Choroid plexus epithelial cell (primary cell): ENCODE measurements at regions not wholly inside any gene's neighbourhood (a gene's known extent, or its start where the extent isn't known, plus 50 kb on each side); places are given as distances from the start of the nearest gene placed in this dataset.

Experiments
- DNase-seq: peaks from one replicate; pipeline ENCODE4 v3.0.0-alpha.2; 2010; ENCODE audit warnings: low read depth
- H3K4me3 ChIP-seq: 2 replicates; pipeline ENCODE4 v1.5.1; 2011; ENCODE audit warnings: low read depth, mild to moderate bottlenecking, control low read depth, low read length, moderate library complexity
- TF ChIP-seq, protein P1 (sequence below): conservative IDR thresholded peaks from 2 replicates; pipeline ENCODE4 v1.5.1; 2011; ENCODE audit warnings: low read depth, mild to moderate bottlenecking, control low read depth, inconsistent platforms, low read length, moderate library complexity

DNA sequence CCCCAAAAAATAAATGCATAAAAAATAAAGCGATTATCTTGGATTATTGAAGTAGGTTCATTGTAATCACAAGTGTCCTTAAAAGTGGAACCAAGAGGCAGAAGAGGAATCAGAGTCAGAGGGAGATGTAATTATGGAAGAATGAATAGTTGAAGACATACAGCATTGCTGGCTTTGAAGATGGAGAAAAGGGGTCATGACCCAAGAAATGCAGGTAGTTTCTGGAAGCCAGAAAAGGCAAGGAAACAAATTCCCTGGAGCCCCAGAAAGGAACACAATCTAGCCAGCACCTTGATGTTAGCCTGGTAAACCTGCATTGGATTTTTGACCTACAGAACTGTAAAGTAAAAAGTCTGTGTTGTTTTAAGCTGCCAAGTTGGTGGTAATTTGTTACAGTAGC is 57.5 kb upstream of the PTGR2 start:
- peak; percentile 42 for DNase-seq
- TF ChIP-seq, protein P1, sequence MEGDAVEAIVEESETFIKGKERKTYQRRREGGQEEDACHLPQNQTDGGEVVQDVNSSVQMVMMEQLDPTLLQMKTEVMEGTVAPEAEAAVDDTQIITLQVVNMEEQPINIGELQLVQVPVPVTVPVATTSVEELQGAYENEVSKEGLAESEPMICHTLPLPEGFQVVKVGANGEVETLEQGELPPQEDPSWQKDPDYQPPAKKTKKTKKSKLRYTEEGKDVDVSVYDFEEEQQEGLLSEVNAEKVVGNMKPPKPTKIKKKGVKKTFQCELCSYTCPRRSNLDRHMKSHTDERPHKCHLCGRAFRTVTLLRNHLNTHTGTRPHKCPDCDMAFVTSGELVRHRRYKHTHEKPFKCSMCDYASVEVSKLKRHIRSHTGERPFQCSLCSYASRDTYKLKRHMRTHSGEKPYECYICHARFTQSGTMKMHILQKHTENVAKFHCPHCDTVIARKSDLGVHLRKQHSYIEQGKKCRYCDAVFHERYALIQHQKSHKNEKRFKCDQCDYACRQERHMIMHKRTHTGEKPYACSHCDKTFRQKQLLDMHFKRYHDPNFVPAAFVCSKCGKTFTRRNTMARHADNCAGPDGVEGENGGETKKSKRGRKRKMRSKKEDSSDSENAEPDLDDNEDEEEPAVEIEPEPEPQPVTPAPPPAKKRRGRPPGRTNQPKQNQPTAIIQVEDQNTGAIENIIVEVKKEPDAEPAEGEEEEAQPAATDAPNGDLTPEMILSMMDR, result no peak
- H3K4me3 ChIP-seq, result no peak overlapping the region

DNA sequence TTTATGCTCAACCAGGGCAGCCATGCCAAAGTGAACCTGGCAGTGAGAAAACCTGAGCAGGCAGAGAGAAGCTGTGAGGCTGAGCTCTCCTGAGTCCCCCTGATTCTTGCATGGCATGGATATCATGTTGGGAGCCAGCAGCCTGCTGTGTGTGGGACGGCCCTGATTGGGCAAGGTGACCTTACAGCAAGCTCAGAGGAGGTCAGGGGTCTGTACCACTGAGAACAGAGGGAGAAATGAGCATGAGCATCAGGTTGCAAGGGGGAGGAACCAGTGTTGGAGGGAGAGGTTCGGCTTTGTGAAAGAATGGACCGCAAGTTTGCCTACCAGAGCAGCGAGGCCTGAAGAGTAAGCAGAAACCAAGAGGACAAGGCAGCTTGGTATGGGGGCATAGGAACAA is 59.1 kb upstream of the PTGR2 start:
- no peak overlapping the region for H3K4me3 ChIP-seq
- TF ChIP-seq, protein P1, result no peak
- peak; percentile 81 for DNase-seq

DNA sequence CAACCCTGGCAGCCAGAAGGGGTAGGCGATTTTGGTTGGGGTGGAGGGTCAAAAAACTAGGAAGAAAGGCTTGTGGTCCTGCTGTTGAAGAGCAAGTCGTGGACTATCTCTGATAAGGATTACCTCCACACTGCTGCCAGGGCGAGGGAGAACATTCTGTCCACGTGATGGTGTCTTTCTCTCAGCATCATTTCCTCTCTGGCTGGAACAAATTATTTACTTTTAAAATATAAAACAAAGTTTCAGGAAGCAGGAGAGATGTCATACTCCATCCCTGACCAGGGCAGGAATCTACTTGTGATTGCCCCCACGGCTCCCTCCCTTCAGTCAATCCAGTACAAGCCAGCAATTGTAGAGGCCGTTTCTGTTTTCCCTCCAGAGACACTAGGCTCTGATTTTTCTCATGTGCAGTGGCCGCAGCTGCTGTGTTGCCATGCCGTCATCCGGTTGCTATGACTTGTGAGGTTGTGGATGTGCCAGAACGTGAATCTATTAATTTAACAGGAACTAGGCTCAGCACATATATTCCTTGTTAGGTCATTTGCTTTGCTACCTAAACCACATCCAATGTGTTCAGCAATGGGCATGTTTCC is 61.5 kb upstream of the PTGR2 start:
- TF ChIP-seq, protein P1, result no peak
- peak; percentile 97 for DNase-seq
- no peak overlapping the region for H3K4me3 ChIP-seq

DNA sequence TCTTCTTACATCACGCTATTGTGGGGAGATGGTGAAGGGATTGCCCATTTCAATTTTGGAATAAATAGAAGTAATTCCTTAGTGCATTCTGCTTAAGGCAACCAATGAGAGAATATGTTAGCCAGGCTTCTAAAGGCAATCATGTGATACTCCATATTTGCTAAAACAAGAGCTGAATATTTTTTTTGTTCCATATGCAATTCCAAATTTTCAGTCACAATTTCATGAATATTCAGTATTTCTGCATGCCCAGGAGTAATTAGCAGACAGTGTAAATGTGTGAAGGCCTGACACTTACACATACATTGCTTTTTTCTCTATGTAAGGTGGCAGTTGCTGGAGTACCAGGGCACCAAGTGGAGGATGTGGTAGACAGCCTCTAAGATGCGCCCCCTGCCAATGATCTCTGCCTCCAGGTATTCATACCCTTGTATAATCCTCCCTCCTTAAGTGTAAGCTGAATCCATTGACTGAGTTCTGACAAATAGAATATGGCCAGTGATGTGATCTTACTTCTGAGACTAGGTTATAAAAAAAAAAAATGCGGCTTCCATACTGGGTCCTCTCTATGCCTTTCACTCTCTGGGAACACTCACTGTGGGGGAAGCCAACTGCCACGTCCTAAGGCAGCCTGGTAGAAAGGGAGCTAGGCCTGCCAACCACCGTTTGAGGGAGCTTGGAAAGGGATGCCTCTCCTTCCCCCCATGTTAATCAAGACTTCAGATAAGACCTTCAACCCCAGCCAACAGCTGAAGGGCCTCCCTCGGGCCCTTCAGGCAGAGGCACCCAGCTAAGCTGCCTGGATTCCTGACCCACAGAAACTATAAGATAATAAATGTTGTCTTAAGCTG is 62.7 kb upstream of the PTGR2 start:
- no peak overlapping the region for H3K4me3 ChIP-seq
- TF ChIP-seq, protein P1, result no peak
- DNase-seq, result peak; percentile 36

DNA sequence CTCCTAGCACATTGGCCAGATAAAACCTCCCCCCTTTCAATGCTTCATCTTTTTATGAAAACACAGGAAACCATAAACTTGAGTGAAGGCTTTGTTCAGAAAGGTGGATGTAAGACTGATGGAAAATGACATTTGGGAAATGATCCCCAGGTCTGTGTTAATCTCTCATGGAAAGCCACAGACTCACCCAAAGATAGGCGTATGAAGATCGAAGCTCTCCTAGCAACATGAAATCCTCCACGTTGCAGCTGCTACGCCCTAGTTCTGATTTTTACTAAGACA is 63.4 kb upstream of the PTGR2 start:
- H3K4me3 ChIP-seq, result peak overlapping the region; percentile 9
- TF ChIP-seq, protein P1, result no peak
- DNase-seq, result no peak

DNA sequence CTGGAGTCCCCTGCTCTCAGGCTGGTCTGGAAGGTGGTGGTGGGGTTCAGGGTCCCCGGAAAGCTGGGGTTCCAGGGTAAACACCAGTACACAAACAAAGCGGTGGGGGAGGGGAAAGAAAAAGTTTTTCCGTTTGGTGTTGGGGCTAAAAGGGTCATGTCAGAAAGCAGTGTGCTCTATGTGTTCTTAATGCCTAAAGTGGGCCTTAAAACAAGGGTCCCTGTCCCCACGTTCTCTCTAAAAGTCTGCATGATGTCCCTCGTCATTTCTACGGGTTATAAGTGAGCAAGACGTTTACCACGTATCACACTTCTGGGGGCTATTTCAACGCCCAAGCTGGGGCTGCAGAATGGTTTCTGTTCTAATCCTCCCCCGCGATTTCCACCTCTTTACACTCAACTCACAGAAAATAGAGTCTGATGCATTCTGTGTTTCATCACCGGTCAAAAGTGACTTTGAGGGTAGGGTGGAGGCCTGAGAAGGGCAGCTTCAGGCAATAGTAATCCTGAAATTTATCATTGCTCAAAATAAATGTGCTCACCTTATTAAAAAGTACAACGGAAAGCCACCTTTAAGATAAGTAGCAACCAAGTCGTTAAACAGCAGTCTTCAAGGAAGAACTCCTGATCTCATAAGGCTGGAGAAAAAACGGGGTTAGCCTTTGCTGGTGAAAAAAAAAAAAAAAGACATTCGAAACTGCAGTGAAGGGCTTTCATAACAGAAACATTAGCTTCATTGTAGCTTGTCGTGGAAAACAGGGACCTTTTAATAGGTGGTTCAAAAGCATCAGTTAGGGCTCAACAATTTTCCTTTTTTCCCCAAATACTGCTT is 63.9 kb upstream of the PTGR2 start:
- TF ChIP-seq, protein P1, result no peak
- DNase-seq, result peak; percentile 64
- peak overlapping the region; percentile 64 for H3K4me3 ChIP-seq
